GM19043 (cell line): ENCODE measurements at regions not wholly inside any gene's neighbourhood (a gene's known extent, or its start where the extent isn't known, plus 50 kb on each side); places are given as distances from the start of the nearest gene placed in this dataset.

ENCODE experiments used
- ATAC-seq: cut with Tn5 transposase; IDR thresholded peaks from one replicate; pipeline ENCODE4 v1.9.1; 2021; ENCODE audit warnings: low read depth; ENCODE audit not compliant: unreplicated experiment

DNA sequence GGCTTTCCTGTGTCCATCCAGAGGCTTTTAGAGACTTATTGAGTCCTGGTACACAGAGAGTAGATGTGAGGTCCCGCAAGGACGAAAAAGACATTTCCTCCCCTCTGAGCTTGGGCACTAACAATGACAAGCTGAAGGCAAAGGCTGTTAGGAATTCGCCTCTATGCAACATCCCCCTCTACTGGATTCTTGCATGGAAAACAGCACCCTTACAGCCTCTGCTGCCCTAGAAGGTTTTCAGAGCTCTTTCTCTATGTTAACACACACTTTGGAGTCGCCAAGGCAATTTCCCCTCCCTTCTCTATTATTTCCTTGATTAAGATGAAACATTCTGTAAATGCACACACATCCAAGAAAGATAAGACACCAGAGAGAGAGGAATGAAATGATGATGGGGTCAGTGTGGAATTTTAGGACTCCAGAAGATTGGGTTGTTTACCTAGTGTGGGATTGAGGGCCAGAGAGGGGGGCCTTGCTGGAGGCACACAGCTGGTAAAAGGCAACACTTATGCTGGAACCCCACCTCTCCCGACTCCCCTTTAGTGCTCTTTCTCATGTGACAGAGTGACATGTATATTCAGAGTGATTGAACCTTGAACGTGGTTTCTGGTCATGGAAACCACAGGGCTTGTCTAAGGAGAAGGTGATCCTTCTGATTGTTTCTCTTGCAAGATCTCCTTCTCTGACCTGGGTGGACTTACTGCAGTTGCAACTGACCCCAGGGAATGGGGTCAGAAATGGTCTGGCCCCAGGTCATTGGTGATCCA, 300.7 kb downstream of the CLIC5 start:
- no peak for ATAC-seq

- no peak for ATAC-seq
These were observed 301.5 kb downstream of the CLIC5 start for GRCh38 chr6:45714006-45714730.
